Liver (tissue), 8 donors: ENCODE measurements at regions not wholly inside any gene's neighbourhood (a gene's known extent, or its start where the extent isn't known, plus 50 kb on each side); places are given as distances from the start of the nearest gene placed in this dataset.

Experiments used
- DNase-seq: peaks from one replicate; pipeline ENCODE4 v3.0.0-alpha.2; 2017; ENCODE audit warnings: low spot score
- H3K27ac ChIP-seq, 2 donors: one replicate each; pipeline ENCODE4 v1.7.0; 2013; ENCODE audit warnings: inconsistent platforms in 2 of 2, low read length in 2 of 2, control low read depth in 1 of 2, low read depth in 1 of 2, mild to moderate bottlenecking in 1 of 2
- H3K27me3 ChIP-seq, 4 donors: one replicate each; pipeline versions ENCODE4 v1.6.1 to v1.7.0; 2013; ENCODE audit warnings: low read length in 3 of 4, inconsistent platforms in 1 of 4, mild to moderate bottlenecking in 1 of 4, moderate library complexity in 1 of 4; ENCODE audit not compliant: control insufficient read depth in 4 of 4, insufficient read depth in 4 of 4
- H3K36me3 ChIP-seq, 4 donors: one replicate each; pipeline versions ENCODE4 v1.6.1 to v1.7.0; 2013; ENCODE audit warnings: low read length in 3 of 4, mild to moderate bottlenecking in 3 of 4, low read depth in 1 of 4, moderate library complexity in 1 of 4; ENCODE audit not compliant: control insufficient read depth in 4 of 4, insufficient read depth in 3 of 4
- H3K4me1 ChIP-seq, 4 donors: one replicate each; pipeline versions ENCODE4 v1.6.1 to v1.7.0; 2013; ENCODE audit warnings: low read length in 3 of 4, mild to moderate bottlenecking in 3 of 4, moderate library complexity in 1 of 4; ENCODE audit not compliant: control insufficient read depth in 4 of 4, insufficient read depth in 4 of 4
- H3K4me3 ChIP-seq, 3 donors: one replicate each; pipeline versions ENCODE4 v1.6.1 to v1.7.0; 2013; ENCODE audit warnings: low read length in 3 of 3, control low read depth in 1 of 3, low read depth in 1 of 3, mild to moderate bottlenecking in 1 of 3
- H3K9ac ChIP-seq, 2 donors: one replicate each; pipeline ENCODE4 v1.7.0; 2013; ENCODE audit warnings: low read length in 2 of 2, mild to moderate bottlenecking in 2 of 2, moderate library complexity in 2 of 2, control low read depth in 1 of 2, low read depth in 1 of 2
- H3K9me3 ChIP-seq, 4 donors: one replicate each; pipeline versions ENCODE4 v1.6.1 to v1.7.0; 2013; ENCODE audit warnings: low read length in 3 of 4; ENCODE audit not compliant: control insufficient read depth in 4 of 4
- FOXA1 ChIP-seq: IDR thresholded peaks from 2 replicates; pipeline ENCODE4 v1.6.1; 2016; ENCODE audit warnings: antibody characterized with exemption
- FOXA2 ChIP-seq: IDR thresholded peaks from 2 replicates; pipeline ENCODE4 v1.6.1; 2016; ENCODE audit warnings: antibody characterized with exemption
- GABPA ChIP-seq, 2 donors: IDR thresholded peaks in 1 of 2; conservative IDR thresholded peaks in 1 of 2; 2 replicates each; pipeline ENCODE4 v1.6.1; 2016; ENCODE audit warnings: antibody characterized with exemption in 2 of 2, mild to moderate bottlenecking in 1 of 2, moderate library complexity in 1 of 2
- HNF4A ChIP-seq, 2 donors: conservative IDR thresholded peaks; 2 replicates each; pipeline ENCODE4 v1.6.1; 2016; ENCODE audit warnings: antibody characterized with exemption in 2 of 2, mild to moderate bottlenecking in 2 of 2
- HNF4G ChIP-seq: IDR thresholded peaks from 2 replicates; pipeline ENCODE4 v1.6.1; 2016; ENCODE audit warnings: antibody characterized with exemption
- JUND ChIP-seq, 2 donors: IDR thresholded peaks; 2 replicates each; pipeline ENCODE4 v1.6.1; 2016; ENCODE audit warnings: antibody characterized with exemption in 2 of 2
- NR2F2 ChIP-seq: IDR thresholded peaks from 2 replicates; pipeline ENCODE4 v1.6.1; 2016; ENCODE audit warnings: antibody characterized with exemption
- REST ChIP-seq: IDR thresholded peaks from 2 replicates; pipeline ENCODE4 v1.6.1; 2016; ENCODE audit warnings: antibody characterized with exemption, mild to moderate bottlenecking
- RXRA ChIP-seq, 2 donors: IDR thresholded peaks; 2 replicates each; pipeline ENCODE4 v1.6.1; 2017 to 2018; ENCODE audit warnings: antibody characterized with exemption in 2 of 2, mild to moderate bottlenecking in 1 of 2
- SP1 ChIP-seq: IDR thresholded peaks from 2 replicates; pipeline ENCODE4 v1.6.1; 2018; ENCODE audit warnings: antibody characterized with exemption, mild to moderate bottlenecking
- YY1 ChIP-seq: IDR thresholded peaks from 2 replicates; pipeline ENCODE4 v1.6.1; 2016; ENCODE audit warnings: antibody characterized with exemption, mild to moderate bottlenecking
- WGBS: extraction: QIAGEN DNeasy Blood & Tissue Kit; methylation state at CpG from one replicate; pipeline ENCODE4 v1.1.7; 2013; 5-methylcytosine and 5-hydroxymethylcytosine counted together
- TF ChIP-seq, protein P1 (sequence below): fragments of 150-350 bp; IDR thresholded peaks from 2 replicates; pipeline ENCODE4 v1.5.1; 2017; ENCODE audit warnings: improper control_type of control experiment, low read depth, low read length; ENCODE audit not compliant: missing input control
- TF ChIP-seq, protein P2 (sequence below): IDR thresholded peaks from 2 replicates; pipeline ENCODE4 v1.6.1; 2016; ENCODE audit warnings: antibody characterized with exemption
- donor health status: healthy.
- donor health status: healthy.
- donor health status: healthy.
- donor health status: healthy.
- donor health status: healthy.

DNA sequence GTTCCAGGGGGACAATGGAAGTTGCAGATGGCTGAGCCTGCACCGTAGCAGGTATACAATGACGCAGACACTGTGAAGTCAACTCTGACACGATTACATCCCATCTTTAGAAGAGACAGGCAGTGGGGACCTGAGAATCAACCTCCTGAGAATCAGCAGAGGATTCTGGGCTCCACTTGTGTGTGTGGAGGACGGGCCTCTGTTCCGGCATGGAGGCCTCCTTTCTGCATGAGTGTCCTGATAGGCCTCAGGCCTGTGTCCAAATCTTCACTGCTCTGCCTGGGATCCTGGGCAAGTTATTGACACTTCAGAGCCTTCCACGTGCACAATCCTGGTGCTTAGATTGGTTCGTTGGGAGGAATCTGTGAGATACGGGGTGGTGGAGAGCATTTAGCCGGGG is 151.2 kb upstream of the COL5A1 start:
- no peak for DNase-seq
- Histone ChIP-seq H3K4me3 (no peak overlapping the region), H3K36me3 (no peaks in the 10 kb centered on the region), H3K9ac (no peak overlapping the region), H3K27me3 (no peaks in the 10 kb centered on the region), H3K4me1 (no peaks in the 10 kb centered on the region), H3K27ac (no peak overlapping the region), H3K9me3 (no peaks in the 10 kb centered on the region)
- TF ChIP-seq HNF4G (no peak), SP1 (no peak), JUND (IDR thresholded peaks at IDR 0.05) (no peak), NR2F2 (no peak), FOXA1 (no peak), FOXA2 (no peak), REST (no peak), RXRA (IDR thresholded peaks at IDR 0.05) (no peak), YY1 (no peak), HNF4A (conservative IDR thresholded peaks at IDR 0.05) (no peak), GABPA (IDR thresholded peaks at IDR 0.05 in 1 of 2, conservative IDR thresholded peaks at IDR 0.05 in 1 of 2) (no peak)
- TF ChIP-seq, protein P1, sequence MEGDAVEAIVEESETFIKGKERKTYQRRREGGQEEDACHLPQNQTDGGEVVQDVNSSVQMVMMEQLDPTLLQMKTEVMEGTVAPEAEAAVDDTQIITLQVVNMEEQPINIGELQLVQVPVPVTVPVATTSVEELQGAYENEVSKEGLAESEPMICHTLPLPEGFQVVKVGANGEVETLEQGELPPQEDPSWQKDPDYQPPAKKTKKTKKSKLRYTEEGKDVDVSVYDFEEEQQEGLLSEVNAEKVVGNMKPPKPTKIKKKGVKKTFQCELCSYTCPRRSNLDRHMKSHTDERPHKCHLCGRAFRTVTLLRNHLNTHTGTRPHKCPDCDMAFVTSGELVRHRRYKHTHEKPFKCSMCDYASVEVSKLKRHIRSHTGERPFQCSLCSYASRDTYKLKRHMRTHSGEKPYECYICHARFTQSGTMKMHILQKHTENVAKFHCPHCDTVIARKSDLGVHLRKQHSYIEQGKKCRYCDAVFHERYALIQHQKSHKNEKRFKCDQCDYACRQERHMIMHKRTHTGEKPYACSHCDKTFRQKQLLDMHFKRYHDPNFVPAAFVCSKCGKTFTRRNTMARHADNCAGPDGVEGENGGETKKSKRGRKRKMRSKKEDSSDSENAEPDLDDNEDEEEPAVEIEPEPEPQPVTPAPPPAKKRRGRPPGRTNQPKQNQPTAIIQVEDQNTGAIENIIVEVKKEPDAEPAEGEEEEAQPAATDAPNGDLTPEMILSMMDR, result no peak
- WGBS, result 86% methylated on average over 9 of the region's 9 CpGs

GRCh38 chr9:134491196-134491835 is 150.3 kb upstream of the COL5A1 start:
- Histone ChIP-seq H3K27me3 (no peaks in the 10 kb centered on the region), H3K9me3 (no peaks in the 10 kb centered on the region), H3K4me1 (no peaks in the 10 kb centered on the region), H3K9ac (no peak overlapping the region), H3K27ac (no peak overlapping the region), H3K4me3 (no peak overlapping the region), H3K36me3 (no peaks in the 10 kb centered on the region)
- 69% methylated on average over 21 of the region's 21 CpGs for WGBS
- TF ChIP-seq, protein P2, sequence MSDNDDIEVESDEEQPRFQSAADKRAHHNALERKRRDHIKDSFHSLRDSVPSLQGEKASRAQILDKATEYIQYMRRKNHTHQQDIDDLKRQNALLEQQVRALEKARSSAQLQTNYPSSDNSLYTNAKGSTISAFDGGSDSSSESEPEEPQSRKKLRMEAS, result no peak
- TF ChIP-seq, protein P1, result no peak
- TF ChIP-seq FOXA1 (no peak), RXRA (IDR thresholded peaks at IDR 0.05) (no peak), NR2F2 (no peak), REST (no peak), HNF4A (conservative IDR thresholded peaks at IDR 0.05) (no peak), SP1 (no peak)
- no peak for DNase-seq
